HG03108 (cell line): ENCODE measurements at regions not wholly inside any gene's neighbourhood (a gene's known extent, or its start where the extent isn't known, plus 50 kb on each side); places are given as distances from the start of the nearest gene placed in this dataset.

ENCODE experiments used
- ATAC-seq: cut with Tn5 transposase; IDR thresholded peaks from one replicate; pipeline ENCODE4 v1.9.1; 2021; ENCODE audit warnings: moderate library complexity; ENCODE audit not compliant: unreplicated experiment

GRCh38 chr5:124287813-124288212 is 458.6 kb downstream of the ZNF608 start:
- no peak for ATAC-seq

GRCh38 chr5:124285733-124286132 is 460.7 kb downstream of the ZNF608 start:
- no peak for ATAC-seq

- no peak for ATAC-seq
Observed at GRCh38 chr5:124285071-124285470, 461.4 kb downstream of the ZNF608 start.

- ATAC-seq: no peak
Observed at GRCh38 chr5:124283031-124283430, 463.4 kb downstream of the ZNF608 start.

DNA sequence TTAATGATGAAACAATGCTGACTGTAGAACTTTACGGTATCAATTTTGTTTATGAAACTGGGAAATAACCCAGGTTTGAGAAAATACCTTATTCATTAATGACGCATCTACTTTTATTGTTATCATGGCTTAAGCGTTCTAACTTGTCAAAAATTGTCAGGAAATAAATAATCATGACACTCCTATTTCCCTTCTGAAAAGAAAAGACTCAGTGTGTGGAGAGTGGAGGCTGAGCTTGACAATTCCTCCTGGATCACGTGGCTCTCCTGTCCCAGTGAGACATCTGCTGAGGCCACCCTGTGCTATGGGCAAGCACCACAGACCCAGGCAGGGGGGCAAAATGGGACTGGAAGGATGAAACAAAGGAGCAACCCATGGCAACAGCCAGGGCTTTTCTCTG is 466.4 kb downstream of the ZNF608 start:
- ATAC-seq: no peak

GRCh38 chr5:124279146-124279876 is 467.1 kb downstream of the ZNF608 start:
- no peak for ATAC-seq

DNA sequence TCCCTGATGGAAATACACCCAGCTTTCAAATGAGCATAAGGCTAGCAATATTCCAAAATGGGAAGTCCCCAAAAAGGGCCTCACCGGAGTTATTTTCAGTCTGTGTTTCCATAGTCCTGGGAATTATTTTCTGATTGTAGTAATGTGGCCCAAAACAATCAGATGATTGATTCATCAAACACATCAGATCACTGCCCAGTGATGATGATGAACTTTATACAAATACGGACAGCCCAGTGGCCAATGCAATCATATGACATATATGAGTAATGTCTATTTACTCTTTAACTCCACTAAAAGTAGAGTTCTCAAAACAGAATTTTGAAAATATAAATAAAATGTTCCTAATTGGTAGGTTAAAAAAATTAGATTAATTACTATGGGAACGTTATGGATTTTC is 467.8 kb downstream of the ZNF608 start:
- ATAC-seq: no peak

- no peak for ATAC-seq
Observed at GRCh38 chr5:124277767-124278545, 468.5 kb downstream of the ZNF608 start.

GRCh38 chr5:124276166-124276565 is 470.3 kb downstream of the ZNF608 start:
- ATAC-seq: no peak

GRCh38 chr5:124274949-124275348 is 471.5 kb downstream of the ZNF608 start:
- ATAC-seq: no peak

DNA sequence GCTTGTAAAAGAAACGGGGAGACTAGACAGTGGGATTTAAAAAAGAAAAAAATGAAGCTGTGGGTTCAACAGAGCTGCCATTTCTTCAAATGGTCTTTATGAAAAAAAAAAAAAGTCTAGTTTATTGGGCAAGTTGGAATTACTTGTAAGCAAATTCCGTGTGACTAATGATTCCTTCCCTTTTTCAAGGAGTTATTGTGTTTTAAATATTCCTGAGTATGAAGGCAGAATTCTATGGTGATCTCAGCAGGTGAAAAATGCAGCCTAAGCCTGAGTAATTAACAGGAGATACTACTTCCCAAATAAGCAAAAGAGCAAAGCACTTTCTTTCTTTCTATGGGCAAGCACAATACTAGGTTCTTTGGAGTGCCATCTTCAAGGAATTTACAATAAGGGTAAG is 481.9 kb downstream of the ZNF608 start:
- no peak for ATAC-seq

DNA sequence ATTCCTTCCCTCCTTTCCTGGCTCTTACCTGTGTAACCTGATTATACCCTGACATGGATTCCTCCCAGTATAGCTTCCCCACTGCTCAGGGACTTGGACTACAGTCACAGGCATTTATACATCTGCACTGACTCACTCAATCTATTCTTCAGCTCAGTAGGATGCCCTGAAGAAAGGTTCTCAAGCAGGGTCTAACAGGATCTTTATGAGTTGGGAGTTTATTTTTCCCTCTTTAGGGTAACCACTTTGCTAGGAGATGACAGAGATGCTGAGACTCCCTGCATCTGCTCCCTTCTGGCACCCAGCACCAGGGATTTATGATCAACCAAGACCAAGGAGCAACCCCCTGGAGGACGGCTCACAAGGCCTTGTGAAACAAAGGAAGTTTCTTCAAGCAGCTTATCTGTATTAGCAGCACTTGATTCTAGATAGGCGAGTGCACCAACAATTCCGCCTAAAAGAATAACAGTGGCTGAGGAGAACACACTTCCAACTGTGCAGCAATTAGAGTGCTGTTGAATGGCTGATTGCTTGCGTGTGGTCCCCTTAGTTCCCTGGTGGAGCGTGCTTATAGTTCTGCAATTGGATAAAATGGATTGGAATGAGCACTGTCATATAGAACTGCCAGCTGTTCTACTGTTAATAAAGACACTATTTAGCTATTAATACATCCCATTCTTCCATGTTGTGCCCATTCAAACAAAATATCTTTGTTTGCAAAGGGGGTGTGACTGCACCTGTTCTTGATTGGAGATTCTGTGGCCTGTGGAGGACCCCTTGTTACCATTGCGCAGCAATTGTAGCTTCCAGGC is 482.6 kb downstream of the ZNF608 start:
- no peak for ATAC-seq

DNA sequence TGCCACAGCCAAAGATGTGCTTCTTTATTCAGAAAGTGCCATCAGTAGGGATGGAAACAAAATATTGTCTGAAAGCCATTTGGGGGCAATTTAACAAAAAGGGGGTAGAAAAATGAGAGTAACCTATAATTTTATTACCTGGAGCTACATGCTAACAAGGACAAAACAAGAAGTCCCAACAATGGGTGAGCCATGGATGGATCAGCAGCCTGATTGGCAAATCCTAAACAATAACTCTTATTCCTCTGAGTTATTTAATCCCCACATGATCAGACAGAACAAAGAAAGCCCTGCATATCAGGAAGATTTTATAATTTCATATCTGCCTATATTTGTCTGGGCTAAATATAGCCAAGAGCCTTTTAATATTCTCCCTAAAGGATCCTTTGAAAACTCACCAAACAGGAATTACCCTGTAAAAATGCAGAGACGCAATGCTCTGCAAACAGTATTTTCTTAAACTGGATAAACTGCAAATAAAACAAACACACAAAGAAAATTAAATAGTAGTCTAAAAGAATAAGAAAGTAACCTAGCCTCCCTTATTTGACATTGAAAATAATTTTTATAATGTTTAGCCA is 483.4 kb downstream of the ZNF608 start:
- no peak for ATAC-seq

- no peak for ATAC-seq
Observed at GRCh38 chr5:124262470-124262869, 484.0 kb downstream of the ZNF608 start.

GRCh38 chr5:124261848-124262247 is 484.6 kb downstream of the ZNF608 start:
- ATAC-seq: no peak

DNA sequence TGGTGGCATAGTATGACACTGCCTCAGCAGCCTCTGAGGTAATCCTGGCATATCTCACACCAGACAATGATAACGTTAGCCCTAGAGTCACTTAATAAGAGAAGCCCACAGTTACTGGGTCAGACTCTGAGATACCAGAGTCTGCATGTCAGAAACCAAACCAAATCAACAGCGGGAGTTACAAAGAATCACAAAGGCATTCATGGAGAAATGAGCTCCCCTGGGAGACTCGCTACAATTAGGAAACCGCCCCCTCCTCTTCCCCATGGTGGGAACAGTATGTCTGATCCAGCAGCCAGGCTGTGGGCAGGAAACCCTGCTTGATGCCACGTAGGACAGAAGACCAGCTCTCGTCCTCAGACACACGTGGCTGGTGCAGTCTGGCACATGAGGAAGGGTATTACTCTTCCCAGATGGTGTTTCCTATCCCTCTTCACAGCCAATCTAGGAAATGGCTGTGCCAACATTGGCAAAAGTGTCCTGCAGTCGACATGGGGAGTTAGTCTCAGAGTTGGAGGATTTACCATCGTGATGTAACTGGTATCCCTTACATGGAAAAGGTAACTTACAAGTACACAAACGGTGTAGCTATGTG is 485.4 kb downstream of the ZNF608 start:
- ATAC-seq: no peak

DNA sequence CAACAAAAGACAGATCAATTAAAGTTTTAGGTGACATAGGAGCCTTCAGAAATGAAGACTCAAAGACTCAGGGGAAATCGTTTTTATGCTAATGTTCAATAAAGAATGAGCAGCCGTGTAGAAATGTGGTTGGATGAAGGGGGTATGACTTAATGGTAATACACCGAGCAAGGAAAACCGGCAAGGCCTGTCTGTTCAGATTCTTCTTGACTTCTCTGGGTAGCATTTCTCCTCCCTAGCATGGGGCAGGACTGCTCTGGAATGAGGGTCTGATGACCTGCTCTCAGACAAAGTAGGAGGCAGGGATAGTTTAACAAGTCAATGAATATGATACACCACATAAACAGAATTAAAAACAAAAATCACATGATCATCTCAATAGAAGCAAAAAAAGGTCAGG is 487.4 kb downstream of the ZNF608 start:
- ATAC-seq: no peak

GRCh38 chr5:124257048-124257447 is 489.4 kb downstream of the ZNF608 start:
- ATAC-seq: no peak

- no peak for ATAC-seq
Observed at GRCh38 chr5:124253203-124253810, 493.1 kb downstream of the ZNF608 start.

GRCh38 chr5:124252747-124253146 is 493.7 kb downstream of the ZNF608 start:
- no peak for ATAC-seq
